NOMO-1 treated with DMSO at 0.1 percent for 48 hours (cell line): ENCODE measurements at regions not wholly inside any gene's neighbourhood (a gene's known extent, or its start where the extent isn't known, plus 50 kb on each side); places are given as distances from the start of the nearest gene placed in this dataset.
"Not testable (repeated sequence)": the region's sequence is repeated elsewhere in the genome, so short reads cannot be mapped to it uniquely, and the experiment has no call there.

Experiments used
- DNase-seq: peaks from one replicate; lab custom pipeline; 2025; ENCODE audit not compliant: unreplicated experiment; lab: John Stamatoyannopoulos, UW

DNA sequence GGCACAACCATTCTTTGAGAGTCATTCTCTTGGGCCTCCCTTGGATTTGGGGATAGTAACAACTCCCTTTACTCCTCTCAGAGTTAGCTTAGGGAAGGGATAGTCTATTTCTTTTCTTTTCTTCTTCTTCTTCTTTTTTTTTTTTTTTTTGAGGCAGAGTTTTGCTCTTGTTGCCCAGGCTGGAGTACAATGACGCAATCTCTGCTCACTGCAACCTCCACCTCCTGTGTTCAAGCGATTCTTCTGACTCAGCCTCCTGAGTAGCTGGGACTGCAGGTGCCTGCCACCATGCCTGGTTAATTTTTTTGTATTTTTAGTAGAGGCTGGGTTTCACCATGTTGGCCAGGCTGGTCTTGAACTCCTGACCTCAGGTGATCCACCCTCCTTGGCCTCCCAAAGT, 465.8 kb downstream of the PLCL1 start:
- DNase-seq: not testable (repeated sequence)

DNA sequence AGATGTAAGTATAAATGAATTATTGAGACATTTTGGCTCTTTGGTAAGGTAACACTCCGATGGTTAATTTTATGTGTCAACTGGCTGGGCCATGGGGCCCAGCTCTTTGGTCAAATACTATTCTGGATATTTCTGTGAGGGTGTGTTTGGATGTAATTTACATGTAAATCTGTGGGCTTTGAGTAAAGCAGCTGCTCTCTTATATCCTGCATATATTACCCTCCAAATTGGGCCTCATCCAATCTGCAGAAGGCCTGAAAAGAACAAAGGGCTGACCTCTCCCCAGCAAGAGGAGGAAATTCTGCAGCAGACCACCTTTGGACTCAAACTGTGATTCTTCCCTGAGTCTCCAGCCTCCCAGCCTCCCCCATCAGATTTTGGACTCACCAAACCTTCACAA, 464.1 kb downstream of the PLCL1 start:
- no peak for DNase-seq

GRCh38 chr2:198259496-198259895, 455.1 kb downstream of the PLCL1 start:
- DNase-seq: no peak

- DNase-seq: no peak
Observed at GRCh38 chr2:198254536-198255090, 450.2 kb downstream of the PLCL1 start.

DNA sequence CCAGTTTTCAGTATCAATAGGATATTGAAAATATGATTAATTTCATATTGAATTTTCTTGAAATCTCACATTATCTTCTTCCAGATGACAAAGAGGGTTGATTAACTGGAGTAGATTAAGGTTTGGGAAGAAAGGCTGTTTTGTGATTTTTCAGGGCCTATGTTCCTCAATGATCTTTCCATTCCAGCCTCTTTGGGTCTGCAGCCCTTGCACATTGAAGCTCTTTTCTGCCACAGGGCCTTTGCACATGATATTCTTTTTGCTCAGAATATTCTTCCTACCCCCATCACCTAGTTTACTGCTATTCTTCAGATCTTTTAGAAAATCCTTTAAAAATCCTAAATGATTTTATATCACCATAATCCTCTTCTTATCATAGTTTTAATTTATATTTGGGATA, 449.6 kb downstream of the PLCL1 start:
- DNase-seq: no peak

DNA sequence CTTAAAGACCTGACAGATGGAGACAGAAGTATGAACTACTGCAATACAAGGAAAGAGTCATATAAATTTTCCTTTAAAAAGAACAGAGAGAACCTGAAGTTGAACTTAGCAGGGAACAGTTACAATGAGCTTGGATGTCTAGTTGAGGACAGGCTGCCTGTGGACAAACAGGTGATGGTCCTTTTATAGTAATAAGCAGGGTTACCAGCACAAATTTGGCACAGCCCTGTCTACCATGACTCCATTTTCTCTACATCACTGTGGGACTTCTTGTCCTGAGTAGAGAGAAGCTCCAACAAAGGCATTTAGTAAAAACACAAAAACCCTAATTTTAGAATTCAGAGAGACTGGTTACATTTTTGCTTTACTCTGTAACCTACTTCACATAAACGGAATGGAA, 448.1 kb downstream of the PLCL1 start:
- no peak for DNase-seq

DNA sequence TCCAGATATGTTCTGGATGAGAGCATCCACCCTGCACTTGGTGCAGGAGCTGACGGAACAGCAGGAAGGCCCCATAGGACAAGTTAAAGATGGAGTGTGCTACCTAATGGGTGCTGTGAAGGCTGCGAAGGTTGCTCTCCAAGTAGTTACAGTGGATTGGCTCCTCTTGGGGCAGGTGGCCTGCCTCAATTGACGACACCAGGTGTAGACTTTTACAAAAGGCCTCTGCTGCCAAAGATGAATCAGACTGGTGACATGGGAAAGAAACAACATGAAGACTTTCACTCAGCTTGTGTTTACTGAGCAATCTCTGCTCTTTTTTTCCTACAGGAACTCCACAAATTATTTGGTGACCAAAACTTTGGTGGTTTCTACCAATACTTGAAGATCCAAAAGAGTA, 437.7 kb downstream of the PLCL1 start:
- DNase-seq: no peak

GRCh38 chr2:198238429-198238828, 434.0 kb downstream of the PLCL1 start:
- DNase-seq: no peak

- DNase-seq: no peak
Observed at GRCh38 chr2:198236338-198236737, 431.9 kb downstream of the PLCL1 start.

DNA sequence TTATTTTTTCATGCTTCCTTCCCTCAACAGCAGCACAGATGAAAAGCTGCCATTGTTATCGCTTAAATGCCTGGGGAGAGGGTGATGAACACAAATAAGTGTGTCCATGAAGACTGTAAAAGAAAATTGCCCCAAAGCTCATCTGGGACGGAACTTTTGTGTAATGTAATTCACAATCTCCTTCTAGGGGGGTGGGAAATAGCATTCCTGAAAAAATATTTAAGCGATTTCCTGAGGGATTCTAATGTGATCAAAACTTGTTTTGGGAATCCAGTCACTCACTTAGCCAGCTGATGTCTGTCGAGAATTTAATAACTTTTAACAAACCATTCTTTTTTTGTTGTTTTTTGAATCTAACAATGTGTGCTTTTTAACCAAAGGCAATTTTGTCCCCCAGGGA, 427.9 kb downstream of the PLCL1 start:
- DNase-seq: no peak

DNA sequence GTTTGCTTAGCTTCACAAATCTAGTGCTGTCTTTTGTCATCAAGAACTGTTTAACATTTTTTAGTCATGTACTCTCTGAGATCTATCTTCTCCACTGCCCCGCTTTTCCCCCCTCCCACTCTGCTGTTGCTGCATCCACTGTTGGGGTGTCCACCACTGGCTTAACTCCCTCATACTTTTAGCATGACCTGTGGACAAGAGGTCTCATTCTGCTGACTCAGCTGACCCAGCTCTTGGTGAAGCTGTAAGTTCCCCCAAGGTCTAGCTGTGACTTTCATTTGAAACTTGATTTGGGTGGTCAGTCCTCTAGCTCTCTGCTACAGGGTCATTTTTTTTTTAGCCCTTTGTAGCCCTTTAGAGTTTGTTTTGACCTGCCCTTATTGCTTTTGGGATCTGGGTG, 427.2 kb downstream of the PLCL1 start:
- no peak for DNase-seq

DNA sequence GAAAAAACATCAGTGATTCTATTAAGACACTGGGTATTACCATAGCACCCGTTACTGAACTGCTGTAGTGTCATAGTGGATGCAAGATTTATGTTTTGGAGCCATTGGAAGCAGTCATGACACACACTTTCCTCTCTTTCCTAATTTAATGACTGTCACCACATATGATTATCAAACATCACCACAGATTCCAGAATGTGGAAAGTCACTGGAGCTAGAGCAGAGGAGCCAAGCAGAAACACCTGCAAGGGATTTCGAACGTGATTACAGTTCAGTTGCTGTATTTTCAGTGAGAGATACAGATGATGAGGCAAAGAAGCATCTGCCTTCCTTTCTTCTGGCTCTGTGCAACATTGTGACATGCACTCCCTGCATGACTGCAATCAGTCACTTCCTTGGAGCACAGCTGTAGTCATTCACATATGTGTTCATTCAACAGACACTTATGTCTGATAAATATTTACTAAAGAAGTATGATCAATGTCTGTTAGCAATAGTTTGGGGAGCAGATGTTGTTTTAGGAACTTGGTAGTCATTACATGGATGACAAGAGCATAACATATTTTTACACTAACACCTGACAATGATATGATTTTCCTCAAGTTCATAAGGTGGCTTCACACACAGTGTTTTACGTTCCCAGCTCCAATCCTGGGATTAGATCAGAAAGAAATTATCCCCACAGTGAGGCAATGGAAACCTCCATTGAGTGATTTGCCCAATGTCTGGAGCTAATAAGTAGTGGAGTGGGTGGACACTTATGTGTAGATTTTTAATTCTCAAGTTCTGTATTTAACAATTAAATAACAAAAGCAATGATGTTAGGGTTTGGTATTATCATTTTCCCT, 416.6 kb downstream of the PLCL1 start:
- no peak for DNase-seq

DNA sequence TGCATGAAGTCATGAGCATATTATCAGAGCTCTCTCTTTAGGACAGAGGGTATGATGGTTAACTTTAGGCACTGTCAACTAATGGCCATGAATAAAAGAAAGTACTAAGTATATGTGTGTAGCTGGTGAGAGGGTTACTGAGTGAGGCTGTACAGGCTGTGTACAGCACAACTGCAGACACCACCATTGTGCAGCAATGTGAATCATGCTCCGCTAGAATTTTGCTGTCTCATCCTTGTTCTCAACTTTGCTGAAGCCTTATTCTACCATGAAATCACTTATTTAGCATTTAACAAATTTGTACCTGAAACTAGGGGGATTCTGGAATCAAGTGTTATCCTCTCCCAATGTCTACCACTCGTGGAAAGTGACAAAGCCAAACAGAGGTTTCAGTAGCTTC, 414.9 kb downstream of the PLCL1 start:
- DNase-seq: no peak

- no peak for DNase-seq
Observed at GRCh38 chr2:198214114-198214596, 409.8 kb downstream of the PLCL1 start.

GRCh38 chr2:198213253-198213652, 408.9 kb downstream of the PLCL1 start:
- DNase-seq: no peak

DNA sequence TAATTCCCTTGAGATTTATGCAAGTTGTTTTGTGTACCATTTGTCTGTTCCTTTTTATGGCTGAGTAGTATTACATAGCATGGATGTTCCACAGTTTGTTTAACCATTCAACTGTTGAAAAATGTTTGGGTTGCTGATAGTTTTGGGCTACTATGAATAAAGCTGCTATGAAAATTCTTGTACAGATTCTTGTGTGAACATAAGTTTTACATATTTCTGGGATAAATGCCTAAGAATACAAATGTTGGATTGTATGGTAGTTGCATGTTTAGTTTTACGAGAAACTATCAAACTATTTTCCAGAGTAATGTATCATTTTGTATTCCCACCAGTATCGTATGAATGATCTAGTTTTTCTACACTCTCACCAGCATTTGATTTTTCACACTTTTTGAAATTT, 407.3 kb downstream of the PLCL1 start:
- DNase-seq: no peak

- DNase-seq: no peak
Observed at GRCh38 chr2:198203336-198204069, 399.1 kb downstream of the PLCL1 start.
